Suppressor macrophage treated with lipopolysaccharide for 4 hours (primary cell): ENCODE measurements at regions not wholly inside any gene's neighbourhood (a gene's known extent, or its start where the extent isn't known, plus 50 kb on each side); places are given as distances from the start of the nearest gene placed in this dataset.

ENCODE experiments used
- DNase-seq: peaks from one replicate; pipeline ENCODE4 v3.0.0-alpha.2; 2020

GRCh38 chr10:83592337-83592935, 546.9 kb upstream of the GHITM start:
- no peak for DNase-seq

- DNase-seq, result no peak
These were observed 535.6 kb upstream of the GHITM start for GRCh38 chr10:83603708-83604107.

- no peak for DNase-seq
These were observed 533.3 kb upstream of the GHITM start for GRCh38 chr10:83605783-83606630.

- no peak for DNase-seq
These were observed 531.2 kb upstream of the GHITM start for GRCh38 chr10:83607959-83608745.

GRCh38 chr10:83612050-83612449, 527.3 kb upstream of the GHITM start:
- no peak for DNase-seq

GRCh38 chr10:83612746-83613145, 526.6 kb upstream of the GHITM start:
- no peak for DNase-seq

- no peak for DNase-seq
These were observed 522.1 kb upstream of the GHITM start for GRCh38 chr10:83617172-83617571.

GRCh38 chr10:83617692-83618545, 521.4 kb upstream of the GHITM start:
- no peak for DNase-seq

GRCh38 chr10:83625831-83626360, 513.4 kb upstream of the GHITM start:
- DNase-seq, result no peak

- no peak for DNase-seq
These were observed 506.6 kb upstream of the GHITM start for GRCh38 chr10:83632701-83633100.

GRCh38 chr10:83633547-83633946, 505.8 kb upstream of the GHITM start:
- no peak for DNase-seq

GRCh38 chr10:83636826-83637225, 502.5 kb upstream of the GHITM start:
- no peak for DNase-seq

GRCh38 chr10:83647526-83647925, 491.8 kb upstream of the GHITM start:
- DNase-seq, result no peak

- DNase-seq, result no peak
These were observed 491.1 kb upstream of the GHITM start for GRCh38 chr10:83648201-83648600.

GRCh38 chr10:83649471-83649870, 489.8 kb upstream of the GHITM start:
- DNase-seq, result no peak

GRCh38 chr10:83654689-83655088, 484.6 kb upstream of the GHITM start:
- DNase-seq, result no peak

- DNase-seq, result no peak
These were observed 482.4 kb upstream of the GHITM start for GRCh38 chr10:83656924-83657323.

GRCh38 chr10:83657487-83657886, 481.8 kb upstream of the GHITM start:
- no peak for DNase-seq

GRCh38 chr10:83663918-83664317, 475.4 kb upstream of the GHITM start:
- no peak for DNase-seq

GRCh38 chr10:83666762-83667161, 472.5 kb upstream of the GHITM start:
- DNase-seq, result no peak

GRCh38 chr10:83667594-83667993, 471.7 kb upstream of the GHITM start:
- DNase-seq, result no peak

- DNase-seq, result no peak
These were observed 466.0 kb upstream of the GHITM start for GRCh38 chr10:83673316-83673715.

GRCh38 chr10:83677795-83678194, 461.5 kb upstream of the GHITM start:
- DNase-seq, result no peak
